Lower leg skin (tissue), 3 donors: ENCODE measurements at regions not wholly inside any gene's neighbourhood (a gene's known extent, or its start where the extent isn't known, plus 50 kb on each side); places are given as distances from the start of the nearest gene placed in this dataset.

Experiments
- CTCF ChIP-seq, 3 donors: fragments of 450-650 bp; IDR thresholded peaks; one replicate each; pipeline ENCODE4 v1.5.1; 2016; ENCODE audit warnings: antibody characterized with exemption in 3 of 3, mild to moderate bottlenecking in 3 of 3, moderate library complexity in 2 of 3
- POLR2A ChIP-seq, 2 donors: fragments of 450-650 bp; IDR thresholded peaks; one replicate each; pipeline ENCODE4 v1.6.1; 2016 to 2017; ENCODE audit warnings: antibody characterized with exemption in 2 of 2, mild to moderate bottlenecking in 1 of 2, moderate library complexity in 1 of 2

- TF ChIP-seq CTCF (IDR thresholded peaks at IDR 0.05) (no peak), POLR2A (IDR thresholded peaks at IDR 0.05) (no peak)
These were observed 100.9 kb upstream of the RBFOX1 start for GRCh38 chr16:7231762-7232161.
